Naive thymus-derived CD4-positive, alpha-beta T cell (primary cell): ENCODE measurements at regions not wholly inside any gene's neighbourhood (a gene's known extent, or its start where the extent isn't known, plus 50 kb on each side); places are given as distances from the start of the nearest gene placed in this dataset.

Source experiments
- ATAC-seq: fragments of 150-1000 bp; cut with Tn5 transposase; 2 replicates; pipeline ENCODE4 v1.10.0; 2021; ENCODE audit warnings: mild to moderate bottlenecking, moderate library complexity
- CTCF ChIA-PET: fragments of 350-600 bp; sonication (Branson Sonifier 250); formaldehyde crosslinking; loops from one replicate; lab custom pipeline; 2021; ENCODE audit warnings: antibody characterized with exemption; lab: Charles Lee
- POLR2A ChIA-PET: fragments of 350-600 bp; sonication (Branson Sonifier 250); formaldehyde crosslinking; loops from one replicate; lab custom pipeline; 2021; ENCODE audit warnings: antibody characterized with exemption, inconsistent platforms; lab: Charles Lee
- DNase-seq, 9 donors: peaks; one replicate each; pipeline versions ENCODE4 v3.0.0 to v3.0.0-alpha.2; 2020 to 2022; ENCODE audit warnings: mixed read lengths in 1 of 9
- H3K27ac ChIP-seq: one replicate; pipeline ENCODE4 v1.7.0; 2013; ENCODE audit warnings: mild to moderate bottlenecking, low read depth, low read length, moderate library complexity
- H3K27me3 ChIP-seq, 2 donors: one replicate each; pipeline ENCODE4 v1.7.0; 2013; ENCODE audit warnings: low read length in 2 of 2, mild to moderate bottlenecking in 2 of 2, moderate library complexity in 2 of 2; ENCODE audit not compliant: control insufficient read depth in 2 of 2, insufficient read depth in 2 of 2
- H3K36me3 ChIP-seq, 3 experiments: 1 replicate in 2 of 3; 2 replicates in 1 of 3; pipeline ENCODE4 v1.7.0; 2013; ENCODE audit warnings: low read length in 3 of 3, mild to moderate bottlenecking in 3 of 3, moderate library complexity in 1 of 3; ENCODE audit not compliant: insufficient read depth in 3 of 3, control insufficient read depth in 2 of 3
- H3K4me1 ChIP-seq, 2 donors: one replicate each; pipeline ENCODE4 v1.7.0; 2013; ENCODE audit warnings: low read length in 2 of 2, mild to moderate bottlenecking in 2 of 2, moderate library complexity in 1 of 2; ENCODE audit not compliant: control insufficient read depth in 2 of 2, insufficient read depth in 2 of 2
- H3K4me3 ChIP-seq: 2 replicates; pipeline ENCODE4 v1.7.0; 2013; ENCODE audit warnings: mild to moderate bottlenecking, low read length
- H3K9me3 ChIP-seq, 3 experiments: 1 replicate in 2 of 3; 2 replicates in 1 of 3; pipeline ENCODE4 v1.7.0; 2013; ENCODE audit warnings: low read length in 3 of 3; ENCODE audit not compliant: control insufficient read depth in 2 of 3
- H3K27ac Mint-ChIP-seq, 9 donors: one replicate each; pipeline ENCODE4 v1.8.0; 2020 to 2022; ENCODE audit warnings: mixed read lengths in 9 of 9, mild to moderate bottlenecking in 8 of 9, moderate library complexity in 5 of 9, inconsistent platforms in 2 of 9
- H3K27me3 Mint-ChIP-seq, 5 donors: one replicate each; pipeline ENCODE4 v1.8.0; 2021 to 2022; ENCODE audit warnings: mixed read lengths in 5 of 5, mild to moderate bottlenecking in 1 of 5
- H3K36me3 Mint-ChIP-seq, 5 donors: one replicate each; pipeline ENCODE4 v1.8.0; 2020 to 2022; ENCODE audit warnings: mixed read lengths in 5 of 5, mild to moderate bottlenecking in 3 of 5, inconsistent platforms in 1 of 5
- H3K4me1 Mint-ChIP-seq, 7 donors: one replicate each; pipeline ENCODE4 v1.8.0; 2020 to 2022; ENCODE audit warnings: mixed read lengths in 7 of 7, mild to moderate bottlenecking in 3 of 7, inconsistent platforms in 1 of 7
- H3K4me3 Mint-ChIP-seq, 10 donors: one replicate each; pipeline ENCODE4 v1.8.0; 2020 to 2022; ENCODE audit warnings: mild to moderate bottlenecking in 10 of 10, mixed read lengths in 10 of 10, moderate library complexity in 6 of 10, inconsistent platforms in 2 of 10
- H3K9me3 Mint-ChIP-seq, 11 donors: one replicate each; pipeline ENCODE4 v1.8.0; 2020 to 2022; ENCODE audit warnings: mixed read lengths in 11 of 11, mild to moderate bottlenecking in 4 of 11, inconsistent platforms in 1 of 11, moderate library complexity in 1 of 11
- intact Hi-C, 2 donors: fragments of 100-400 bp; cut with micrococcal nuclease; formaldehyde crosslinking; loops; one replicate each; pipeline ENCODE4 v1.15.1; 2023

GRCh38 chr5:169458221-169458620, 125.4 kb upstream of the SPDL1 start:
- Mint-ChIP-seq H3K4me1 (no peaks in the 10 kb centered on the region), H3K27me3 (peaks cover 14 to 54% (median 32%) of the 10 kb centered on the region in 5 donors), H3K9me3 (peaks cover 0 to 9% (median 0%) of the 10 kb centered on the region in 11 donors), H3K4me3 (no peak overlapping the region), H3K27ac (no peak overlapping the region), H3K36me3 (no peaks in the 10 kb centered on the region)
- no peak overlapping the region for H3K4me3 ChIP-seq
- no peaks in the 10 kb centered on the region for H3K4me1 ChIP-seq
- POLR2A ChIA-PET = no interaction called here
- CTCF ChIA-PET = no interaction called here
- H3K27me3 ChIP-seq = peaks cover 3 to 4% of the 10 kb centered on the region in 2 donors
- intact Hi-C loops = no loop called here
- no peak overlapping the region for H3K27ac ChIP-seq
- no peaks in the 10 kb centered on the region for H3K9me3 ChIP-seq
- no peak for DNase-seq
- ATAC-seq = no peak
- no peaks in the 10 kb centered on the region for H3K36me3 ChIP-seq

GRCh38 chr5:169450464-169450863, 133.1 kb upstream of the SPDL1 start:
- Histone ChIP-seq H3K9me3 (no peaks in the 10 kb centered on the region), H3K27ac (no peak overlapping the region), H3K36me3 (no peaks in the 10 kb centered on the region), H3K4me3 (no peak overlapping the region), H3K4me1 (no peaks in the 10 kb centered on the region), H3K27me3 (peaks cover 0 to 4% of the 10 kb centered on the region in 2 donors)
- ATAC-seq = no peak
- H3K4me1 Mint-ChIP-seq = no peaks in the 10 kb centered on the region
- H3K27ac Mint-ChIP-seq = no peak overlapping the region
- DNase-seq = no peak
- H3K4me3 Mint-ChIP-seq = no peak overlapping the region
- ChIA-PET POLR2A (no interaction called here), CTCF (no interaction called here)
- intact Hi-C loops = no loop called here
- H3K9me3 Mint-ChIP-seq = peaks cover 0 to 14% (median 0%) of the 10 kb centered on the region in 11 donors
- no peaks in the 10 kb centered on the region for H3K36me3 Mint-ChIP-seq
- peaks cover 9 to 15% (median 11%) of the 10 kb centered on the region in 5 donors for H3K27me3 Mint-ChIP-seq

GRCh38 chr5:169448826-169449225, 134.7 kb upstream of the SPDL1 start:
- Mint-ChIP-seq H3K36me3 (no peaks in the 10 kb centered on the region), H3K27ac (no peak overlapping the region), H3K4me3 (no peak overlapping the region), H3K4me1 (no peaks in the 10 kb centered on the region), H3K9me3 (peaks cover 0 to 6% (median 0%) of the 10 kb centered on the region in 11 donors), H3K27me3 (peaks cover 0 to 7% (median 4%) of the 10 kb centered on the region in 5 donors)
- DNase-seq (no peak), ATAC-seq (no peak)
- no peaks in the 10 kb centered on the region for H3K4me1 ChIP-seq
- ChIA-PET CTCF (no interaction called here), POLR2A (no interaction called here)
- no peak overlapping the region for H3K4me3 ChIP-seq
- H3K9me3 ChIP-seq = no peaks in the 10 kb centered on the region
- no peak overlapping the region for H3K27ac ChIP-seq
- H3K36me3 ChIP-seq = no peaks in the 10 kb centered on the region
- H3K27me3 ChIP-seq = peaks cover 0 to 4% of the 10 kb centered on the region in 2 donors
- intact Hi-C loops = no loop called here

- no peak overlapping the region for H3K4me3 ChIP-seq
- intact Hi-C loops = no loop called here
- no peaks in the 10 kb centered on the region for H3K36me3 Mint-ChIP-seq
- no peaks in the 10 kb centered on the region for H3K27me3 ChIP-seq
- no peak overlapping the region for H3K27ac Mint-ChIP-seq
- no peaks in the 10 kb centered on the region for H3K4me1 Mint-ChIP-seq
- H3K9me3 ChIP-seq = no peaks in the 10 kb centered on the region
- no peak overlapping the region for H3K27ac ChIP-seq
- POLR2A ChIA-PET = no interaction called here
- peaks cover 2 to 12% (median 8%) of the 10 kb centered on the region in 5 donors for H3K27me3 Mint-ChIP-seq
- ATAC-seq (no peak), DNase-seq (no peak)
- H3K9me3 Mint-ChIP-seq = peaks cover 0 to 1% (median 0%) of the 10 kb centered on the region in 11 donors
- H3K4me3 Mint-ChIP-seq = no peak overlapping the region
- no peaks in the 10 kb centered on the region for H3K4me1 ChIP-seq
- CTCF ChIA-PET = no interaction called here
- no peaks in the 10 kb centered on the region for H3K36me3 ChIP-seq
These were observed 138.4 kb upstream of the SPDL1 start for GRCh38 chr5:169445191-169445590.

GRCh38 chr5:169442913-169443784, 140.4 kb upstream of the SPDL1 start:
- Mint-ChIP-seq H3K4me1 (no peaks in the 10 kb centered on the region), H3K27me3 (peaks cover 2 to 22% (median 15%) of the 10 kb centered on the region in 5 donors), H3K27ac (no peak overlapping the region), H3K9me3 (peaks cover 0 to 1% (median 0%) of the 10 kb centered on the region in 11 donors), H3K4me3 (no peak overlapping the region), H3K36me3 (no peaks in the 10 kb centered on the region)
- H3K36me3 ChIP-seq = no peaks in the 10 kb centered on the region
- DNase-seq (no peak), ATAC-seq (no peak)
- ChIA-PET CTCF (no interaction called here), POLR2A (no interaction called here)
- H3K4me1 ChIP-seq = no peaks in the 10 kb centered on the region
- no peak overlapping the region for H3K4me3 ChIP-seq
- H3K27ac ChIP-seq = no peak overlapping the region
- no peaks in the 10 kb centered on the region for H3K27me3 ChIP-seq
- H3K9me3 ChIP-seq = no peaks in the 10 kb centered on the region
- intact Hi-C loops = no loop called here

GRCh38 chr5:169442403-169442874, 141.1 kb upstream of the SPDL1 start:
- Histone ChIP-seq H3K27me3 (no peaks in the 10 kb centered on the region), H3K27ac (no peak overlapping the region), H3K36me3 (no peaks in the 10 kb centered on the region), H3K4me3 (no peak overlapping the region), H3K4me1 (no peaks in the 10 kb centered on the region), H3K9me3 (no peaks in the 10 kb centered on the region)
- H3K27me3 Mint-ChIP-seq = peaks cover 2 to 23% (median 19%) of the 10 kb centered on the region in 5 donors
- H3K36me3 Mint-ChIP-seq = no peaks in the 10 kb centered on the region
- ATAC-seq = no peak
- DNase-seq = no peak
- peaks cover 0 to 1% (median 0%) of the 10 kb centered on the region in 11 donors for H3K9me3 Mint-ChIP-seq
- H3K27ac Mint-ChIP-seq = no peak overlapping the region
- H3K4me1 Mint-ChIP-seq = no peaks in the 10 kb centered on the region
- CTCF ChIA-PET = no interaction called here
- POLR2A ChIA-PET = no interaction called here
- intact Hi-C loops = no loop called here
- H3K4me3 Mint-ChIP-seq = no peak overlapping the region
